ENCODE measurements at regions not wholly inside any gene's neighbourhood (a gene's known extent, or its start where the extent isn't known, plus 50 kb on each side); places are given as distances from the start of the nearest gene placed in this dataset.

DNA sequence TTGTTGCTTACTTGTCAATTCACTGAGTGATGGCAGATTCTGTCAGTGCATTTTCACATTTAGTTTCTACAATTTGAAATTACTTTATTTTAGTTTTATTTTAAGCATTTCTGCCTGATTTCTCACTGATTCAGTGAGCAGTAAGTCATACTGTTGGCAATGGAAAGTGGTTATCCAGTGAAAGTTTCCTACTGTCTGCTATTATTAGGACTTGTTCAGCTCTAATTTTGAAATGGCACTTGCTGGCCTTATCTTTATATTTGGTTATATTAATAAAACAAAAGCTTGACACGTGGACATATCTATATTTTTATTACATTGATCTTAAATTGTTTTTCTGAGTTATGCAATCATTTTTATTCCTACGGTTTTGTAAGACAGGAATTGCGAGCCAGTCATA lies 871.8 kb upstream of the SLC35B3 start:
- TF ChIP-seq, protein P1, sequence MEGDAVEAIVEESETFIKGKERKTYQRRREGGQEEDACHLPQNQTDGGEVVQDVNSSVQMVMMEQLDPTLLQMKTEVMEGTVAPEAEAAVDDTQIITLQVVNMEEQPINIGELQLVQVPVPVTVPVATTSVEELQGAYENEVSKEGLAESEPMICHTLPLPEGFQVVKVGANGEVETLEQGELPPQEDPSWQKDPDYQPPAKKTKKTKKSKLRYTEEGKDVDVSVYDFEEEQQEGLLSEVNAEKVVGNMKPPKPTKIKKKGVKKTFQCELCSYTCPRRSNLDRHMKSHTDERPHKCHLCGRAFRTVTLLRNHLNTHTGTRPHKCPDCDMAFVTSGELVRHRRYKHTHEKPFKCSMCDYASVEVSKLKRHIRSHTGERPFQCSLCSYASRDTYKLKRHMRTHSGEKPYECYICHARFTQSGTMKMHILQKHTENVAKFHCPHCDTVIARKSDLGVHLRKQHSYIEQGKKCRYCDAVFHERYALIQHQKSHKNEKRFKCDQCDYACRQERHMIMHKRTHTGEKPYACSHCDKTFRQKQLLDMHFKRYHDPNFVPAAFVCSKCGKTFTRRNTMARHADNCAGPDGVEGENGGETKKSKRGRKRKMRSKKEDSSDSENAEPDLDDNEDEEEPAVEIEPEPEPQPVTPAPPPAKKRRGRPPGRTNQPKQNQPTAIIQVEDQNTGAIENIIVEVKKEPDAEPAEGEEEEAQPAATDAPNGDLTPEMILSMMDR (conservative IDR thresholded peaks at IDR 0.05 in 1 of 2, IDR thresholded peaks at IDR 0.05 in 1 of 2; ENCODE audit: extremely low read depth in 1 of 2, insufficient read depth in 1 of 2, low read depth in 1 of 2, low read length in 2 of 2), result no peak
- TF ChIP-seq EZH2 (IDR thresholded peaks at IDR 0.05; ENCODE audit: borderline replicate concordance, low read length), result no peak

Data from mammary epithelial cell (primary cell).